Gastroesophageal sphincter (tissue), 3 donors: ENCODE measurements at regions not wholly inside any gene's neighbourhood (a gene's known extent, or its start where the extent isn't known, plus 50 kb on each side); places are given as distances from the start of the nearest gene placed in this dataset.

Source experiments
- CTCF ChIP-seq, 4 experiments: fragments of 200-600 bp in 2 of 4; fragments of 450-650 bp in 2 of 4; sonication (generic) in 1 of 4; IDR thresholded peaks; one replicate each; pipeline ENCODE4 v1.5.1; 2017 to 2019; ENCODE audit warnings: antibody characterized with exemption in 4 of 4, mild to moderate bottlenecking in 2 of 4, moderate library complexity in 2 of 4
- EP300 ChIP-seq: sonication (generic); formaldehyde crosslinking; IDR thresholded peaks from one replicate; pipeline ENCODE4 v1.6.1; 2017; ENCODE audit warnings: antibody characterized with exemption, mild to moderate bottlenecking
- POLR2A ChIP-seq, 2 donors: fragments of 450-650 bp; IDR thresholded peaks; one replicate each; pipeline ENCODE4 v1.6.1; 2017; ENCODE audit warnings: antibody characterized with exemption in 2 of 2, mild to moderate bottlenecking in 2 of 2, moderate library complexity in 1 of 2

- no peak for TF ChIP-seq EP300
- TF ChIP-seq CTCF (IDR thresholded peaks at IDR 0.05) = no peak
- no peak for TF ChIP-seq POLR2A (IDR thresholded peaks at IDR 0.05)
These were observed 438.4 kb upstream of the THBS1 start for GRCh38 chr15:39142500-39142899.
